Liver (tissue), 8 donors: ENCODE measurements at regions not wholly inside any gene's neighbourhood (a gene's known extent, or its start where the extent isn't known, plus 50 kb on each side); places are given as distances from the start of the nearest gene placed in this dataset.

ENCODE experiments used
- DNase-seq: peaks from one replicate; pipeline ENCODE4 v3.0.0-alpha.2; 2017; ENCODE audit warnings: low spot score
- H3K27ac ChIP-seq, 2 donors: one replicate each; pipeline ENCODE4 v1.7.0; 2013; ENCODE audit warnings: inconsistent platforms in 2 of 2, low read length in 2 of 2, control low read depth in 1 of 2, low read depth in 1 of 2, mild to moderate bottlenecking in 1 of 2
- H3K27me3 ChIP-seq, 4 donors: one replicate each; pipeline versions ENCODE4 v1.6.1 to v1.7.0; 2013; ENCODE audit warnings: low read length in 3 of 4, inconsistent platforms in 1 of 4, mild to moderate bottlenecking in 1 of 4, moderate library complexity in 1 of 4; ENCODE audit not compliant: control insufficient read depth in 4 of 4, insufficient read depth in 4 of 4
- H3K36me3 ChIP-seq, 4 donors: one replicate each; pipeline versions ENCODE4 v1.6.1 to v1.7.0; 2013; ENCODE audit warnings: low read length in 3 of 4, mild to moderate bottlenecking in 3 of 4, low read depth in 1 of 4, moderate library complexity in 1 of 4; ENCODE audit not compliant: control insufficient read depth in 4 of 4, insufficient read depth in 3 of 4
- H3K4me1 ChIP-seq, 4 donors: one replicate each; pipeline versions ENCODE4 v1.6.1 to v1.7.0; 2013; ENCODE audit warnings: low read length in 3 of 4, mild to moderate bottlenecking in 3 of 4, moderate library complexity in 1 of 4; ENCODE audit not compliant: control insufficient read depth in 4 of 4, insufficient read depth in 4 of 4
- H3K4me3 ChIP-seq, 3 donors: one replicate each; pipeline versions ENCODE4 v1.6.1 to v1.7.0; 2013; ENCODE audit warnings: low read length in 3 of 3, control low read depth in 1 of 3, low read depth in 1 of 3, mild to moderate bottlenecking in 1 of 3
- H3K9ac ChIP-seq, 2 donors: one replicate each; pipeline ENCODE4 v1.7.0; 2013; ENCODE audit warnings: low read length in 2 of 2, mild to moderate bottlenecking in 2 of 2, moderate library complexity in 2 of 2, control low read depth in 1 of 2, low read depth in 1 of 2
- H3K9me3 ChIP-seq, 4 donors: one replicate each; pipeline versions ENCODE4 v1.6.1 to v1.7.0; 2013; ENCODE audit warnings: low read length in 3 of 4; ENCODE audit not compliant: control insufficient read depth in 4 of 4
- CTCF ChIP-seq: fragments of 150-350 bp; IDR thresholded peaks from 2 replicates; pipeline ENCODE4 v1.5.1; 2017; ENCODE audit warnings: improper control_type of control experiment, low read depth, low read length; ENCODE audit not compliant: missing input control
- FOXA1 ChIP-seq: IDR thresholded peaks from 2 replicates; pipeline ENCODE4 v1.6.1; 2016; ENCODE audit warnings: antibody characterized with exemption
- FOXA2 ChIP-seq: IDR thresholded peaks from 2 replicates; pipeline ENCODE4 v1.6.1; 2016; ENCODE audit warnings: antibody characterized with exemption
- GABPA ChIP-seq, 2 donors: IDR thresholded peaks in 1 of 2; conservative IDR thresholded peaks in 1 of 2; 2 replicates each; pipeline ENCODE4 v1.6.1; 2016; ENCODE audit warnings: antibody characterized with exemption in 2 of 2, mild to moderate bottlenecking in 1 of 2, moderate library complexity in 1 of 2
- HNF4A ChIP-seq, 2 donors: conservative IDR thresholded peaks; 2 replicates each; pipeline ENCODE4 v1.6.1; 2016; ENCODE audit warnings: antibody characterized with exemption in 2 of 2, mild to moderate bottlenecking in 2 of 2
- HNF4G ChIP-seq: IDR thresholded peaks from 2 replicates; pipeline ENCODE4 v1.6.1; 2016; ENCODE audit warnings: antibody characterized with exemption
- JUND ChIP-seq, 2 donors: IDR thresholded peaks; 2 replicates each; pipeline ENCODE4 v1.6.1; 2016; ENCODE audit warnings: antibody characterized with exemption in 2 of 2
- NR2F2 ChIP-seq: IDR thresholded peaks from 2 replicates; pipeline ENCODE4 v1.6.1; 2016; ENCODE audit warnings: antibody characterized with exemption
- RAD21 ChIP-seq, 2 donors: IDR thresholded peaks; 2 replicates each; pipeline ENCODE4 v1.6.1; 2016; ENCODE audit warnings: antibody characterized with exemption in 2 of 2, mild to moderate bottlenecking in 2 of 2
- RXRA ChIP-seq, 2 donors: IDR thresholded peaks; 2 replicates each; pipeline ENCODE4 v1.6.1; 2017 to 2018; ENCODE audit warnings: antibody characterized with exemption in 2 of 2, mild to moderate bottlenecking in 1 of 2
- SP1 ChIP-seq: IDR thresholded peaks from 2 replicates; pipeline ENCODE4 v1.6.1; 2018; ENCODE audit warnings: antibody characterized with exemption, mild to moderate bottlenecking
- WGBS: extraction: QIAGEN DNeasy Blood & Tissue Kit; methylation state at CpG from one replicate; pipeline ENCODE4 v1.1.7; 2013; 5-methylcytosine and 5-hydroxymethylcytosine counted together
- TF ChIP-seq, protein P1 (sequence below): IDR thresholded peaks from 2 replicates; pipeline ENCODE4 v1.6.1; 2016; ENCODE audit warnings: antibody characterized with exemption
- TF ChIP-seq, protein P2 (sequence below): IDR thresholded peaks from 2 replicates; pipeline ENCODE4 v1.6.1; 2016; ENCODE audit warnings: antibody characterized with exemption
- TF ChIP-seq, protein P3 (sequence below): IDR thresholded peaks from 2 replicates; pipeline ENCODE4 v1.6.1; 2016; ENCODE audit warnings: antibody characterized with exemption, mild to moderate bottlenecking
- TF ChIP-seq, protein P4 (sequence below): IDR thresholded peaks from 2 replicates; pipeline ENCODE4 v1.6.1; 2016; ENCODE audit warnings: antibody characterized with exemption
- donor health status: healthy.
- donor health status: healthy.
- donor health status: healthy.
- donor health status: healthy.
- donor health status: healthy.

DNA sequence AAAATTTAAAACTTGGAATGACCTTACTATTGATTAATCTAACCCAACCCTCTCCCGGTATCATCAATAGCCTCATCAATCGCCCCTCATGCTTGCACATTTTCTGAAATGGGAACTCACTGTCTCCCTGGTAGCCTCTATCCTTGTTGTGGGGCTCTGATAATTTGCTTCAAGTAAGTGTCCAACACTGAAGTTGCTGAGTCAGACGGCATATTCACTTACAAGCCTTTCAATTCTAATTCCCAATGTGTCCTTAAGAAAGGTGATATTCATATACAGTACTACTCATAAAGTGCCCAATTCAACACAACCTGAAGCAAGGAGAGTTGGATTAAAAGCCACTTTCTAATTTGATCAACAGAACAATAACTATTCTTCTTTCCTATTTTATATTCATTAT is 1146.1 kb upstream of the TMEM132C start (continued):
- TF ChIP-seq, protein P1, sequence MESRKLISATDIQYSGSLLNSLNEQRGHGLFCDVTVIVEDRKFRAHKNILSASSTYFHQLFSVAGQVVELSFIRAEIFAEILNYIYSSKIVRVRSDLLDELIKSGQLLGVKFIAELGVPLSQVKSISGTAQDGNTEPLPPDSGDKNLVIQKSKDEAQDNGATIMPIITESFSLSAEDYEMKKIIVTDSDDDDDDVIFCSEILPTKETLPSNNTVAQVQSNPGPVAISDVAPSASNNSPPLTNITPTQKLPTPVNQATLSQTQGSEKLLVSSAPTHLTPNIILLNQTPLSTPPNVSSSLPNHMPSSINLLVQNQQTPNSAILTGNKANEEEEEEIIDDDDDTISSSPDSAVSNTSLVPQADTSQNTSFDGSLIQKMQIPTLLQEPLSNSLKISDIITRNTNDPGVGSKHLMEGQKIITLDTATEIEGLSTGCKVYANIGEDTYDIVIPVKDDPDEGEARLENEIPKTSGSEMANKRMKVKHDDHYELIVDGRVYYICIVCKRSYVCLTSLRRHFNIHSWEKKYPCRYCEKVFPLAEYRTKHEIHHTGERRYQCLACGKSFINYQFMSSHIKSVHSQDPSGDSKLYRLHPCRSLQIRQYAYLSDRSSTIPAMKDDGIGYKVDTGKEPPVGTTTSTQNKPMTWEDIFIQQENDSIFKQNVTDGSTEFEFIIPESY: no peak
- TF ChIP-seq, protein P2, sequence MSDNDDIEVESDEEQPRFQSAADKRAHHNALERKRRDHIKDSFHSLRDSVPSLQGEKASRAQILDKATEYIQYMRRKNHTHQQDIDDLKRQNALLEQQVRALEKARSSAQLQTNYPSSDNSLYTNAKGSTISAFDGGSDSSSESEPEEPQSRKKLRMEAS: no peak
- TF ChIP-seq RXRA (IDR thresholded peaks at IDR 0.05): no peak
- no peak for TF ChIP-seq NR2F2

DNA sequence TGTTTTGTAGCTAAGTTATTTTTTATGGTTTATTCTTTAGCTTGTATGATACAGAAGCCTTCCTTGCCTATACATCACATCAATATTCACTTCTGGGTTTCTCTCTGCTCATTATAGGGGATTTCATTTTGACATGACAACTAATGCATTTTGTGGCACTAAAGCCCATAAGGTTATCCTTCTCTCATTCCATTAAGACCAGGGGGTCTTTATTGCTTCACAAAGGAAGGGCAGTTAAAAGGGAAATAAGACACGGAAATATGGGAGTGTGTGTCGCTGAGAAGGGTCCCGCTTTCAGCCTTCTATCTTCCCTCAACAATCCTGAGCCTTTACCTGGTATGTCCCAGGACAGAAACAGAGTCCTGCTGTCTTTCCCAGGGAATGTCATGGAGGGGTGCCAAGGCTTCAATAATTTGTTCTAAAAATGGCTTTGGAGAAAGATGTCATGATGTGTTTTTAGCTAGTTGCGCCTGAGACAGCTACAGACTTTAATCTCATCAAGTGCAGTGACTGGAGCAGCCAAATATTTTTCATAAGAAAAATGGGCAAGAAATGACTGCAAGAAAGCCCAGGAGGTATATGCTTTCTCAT is 1145.4 kb upstream of the TMEM132C start:
- no peaks in the 10 kb centered on the region for H3K4me1 ChIP-seq
- no peak overlapping the region for H3K4me3 ChIP-seq
- H3K9me3 ChIP-seq: no peaks in the 10 kb centered on the region
- 86% methylated on average over 4 of the region's 4 CpGs for WGBS
- H3K9ac ChIP-seq: no peak overlapping the region
- no peak for DNase-seq
- H3K27me3 ChIP-seq: no peaks in the 10 kb centered on the region
- TF ChIP-seq CTCF: no peak
- no peak for TF ChIP-seq FOXA2
- TF ChIP-seq, protein P3, sequence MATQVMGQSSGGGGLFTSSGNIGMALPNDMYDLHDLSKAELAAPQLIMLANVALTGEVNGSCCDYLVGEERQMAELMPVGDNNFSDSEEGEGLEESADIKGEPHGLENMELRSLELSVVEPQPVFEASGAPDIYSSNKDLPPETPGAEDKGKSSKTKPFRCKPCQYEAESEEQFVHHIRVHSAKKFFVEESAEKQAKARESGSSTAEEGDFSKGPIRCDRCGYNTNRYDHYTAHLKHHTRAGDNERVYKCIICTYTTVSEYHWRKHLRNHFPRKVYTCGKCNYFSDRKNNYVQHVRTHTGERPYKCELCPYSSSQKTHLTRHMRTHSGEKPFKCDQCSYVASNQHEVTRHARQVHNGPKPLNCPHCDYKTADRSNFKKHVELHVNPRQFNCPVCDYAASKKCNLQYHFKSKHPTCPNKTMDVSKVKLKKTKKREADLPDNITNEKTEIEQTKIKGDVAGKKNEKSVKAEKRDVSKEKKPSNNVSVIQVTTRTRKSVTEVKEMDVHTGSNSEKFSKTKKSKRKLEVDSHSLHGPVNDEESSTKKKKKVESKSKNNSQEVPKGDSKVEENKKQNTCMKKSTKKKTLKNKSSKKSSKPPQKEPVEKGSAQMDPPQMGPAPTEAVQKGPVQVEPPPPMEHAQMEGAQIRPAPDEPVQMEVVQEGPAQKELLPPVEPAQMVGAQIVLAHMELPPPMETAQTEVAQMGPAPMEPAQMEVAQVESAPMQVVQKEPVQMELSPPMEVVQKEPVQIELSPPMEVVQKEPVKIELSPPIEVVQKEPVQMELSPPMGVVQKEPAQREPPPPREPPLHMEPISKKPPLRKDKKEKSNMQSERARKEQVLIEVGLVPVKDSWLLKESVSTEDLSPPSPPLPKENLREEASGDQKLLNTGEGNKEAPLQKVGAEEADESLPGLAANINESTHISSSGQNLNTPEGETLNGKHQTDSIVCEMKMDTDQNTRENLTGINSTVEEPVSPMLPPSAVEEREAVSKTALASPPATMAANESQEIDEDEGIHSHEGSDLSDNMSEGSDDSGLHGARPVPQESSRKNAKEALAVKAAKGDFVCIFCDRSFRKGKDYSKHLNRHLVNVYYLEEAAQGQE: no peak
- TF ChIP-seq FOXA1: no peak
- no peak for TF ChIP-seq HNF4G
- TF ChIP-seq, protein P4, sequence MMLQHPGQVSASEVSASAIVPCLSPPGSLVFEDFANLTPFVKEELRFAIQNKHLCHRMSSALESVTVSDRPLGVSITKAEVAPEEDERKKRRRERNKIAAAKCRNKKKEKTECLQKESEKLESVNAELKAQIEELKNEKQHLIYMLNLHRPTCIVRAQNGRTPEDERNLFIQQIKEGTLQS: no peak
- TF ChIP-seq RAD21 (IDR thresholded peaks at IDR 0.05): no peak
- no peak for TF ChIP-seq RXRA (IDR thresholded peaks at IDR 0.05)
- TF ChIP-seq SP1: no peak
- TF ChIP-seq NR2F2: no peak
- no peak for TF ChIP-seq HNF4A (conservative IDR thresholded peaks at IDR 0.05)
- no peak for TF ChIP-seq GABPA (IDR thresholded peaks at IDR 0.05 in 1 of 2, conservative IDR thresholded peaks at IDR 0.05 in 1 of 2)
- TF ChIP-seq, protein P2: no peak
- TF ChIP-seq, protein P1: no peak
- no peak for TF ChIP-seq JUND (IDR thresholded peaks at IDR 0.05)
- no peaks in the 10 kb centered on the region for H3K36me3 ChIP-seq
- no peak overlapping the region for H3K27ac ChIP-seq
